ENCODE measurements at regions not wholly inside any gene's neighbourhood (a gene's known extent, or its start where the extent isn't known, plus 50 kb on each side); places are given as distances from the start of the nearest gene placed in this dataset.

DNA sequence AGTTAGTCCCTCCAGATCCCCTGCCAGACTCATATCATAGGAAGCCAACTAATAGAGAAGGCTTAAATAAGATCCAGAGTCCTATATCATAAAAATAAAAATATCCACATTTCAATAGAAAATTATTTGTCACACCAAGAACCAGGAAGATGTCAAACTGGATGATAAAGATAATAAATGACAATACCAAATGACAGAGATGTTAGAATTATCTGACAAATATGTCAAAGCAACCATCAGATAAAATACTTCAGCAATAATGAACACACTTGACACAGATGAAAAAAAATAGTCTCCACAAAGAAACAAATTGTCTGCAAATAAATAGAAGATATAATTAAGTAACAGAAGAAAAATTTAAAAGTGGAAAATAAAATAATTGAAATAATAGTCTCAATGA lies 300.7 kb upstream of the FTMT start:
- H3K27ac ChIP-seq: no peak overlapping the region
- intact Hi-C loops (cut with DNase I): no loop called here
- no peak overlapping the region for H3K4me3 ChIP-seq (replicated peaks in 1 of 3)
- H3K4me1 ChIP-seq: no peaks in the 10 kb centered on the region
- no peak for DNase-seq
- TF ChIP-seq POLR2A (IDR thresholded peaks at IDR 0.05): no peak
- TF ChIP-seq CTCF (IDR thresholded peaks at IDR 0.05): no peak
- no peaks in the 10 kb centered on the region for H3K27me3 ChIP-seq
- H3K36me3 ChIP-seq: no peaks in the 10 kb centered on the region
- H3K9me3 ChIP-seq: no peaks in the 10 kb centered on the region

DNA sequence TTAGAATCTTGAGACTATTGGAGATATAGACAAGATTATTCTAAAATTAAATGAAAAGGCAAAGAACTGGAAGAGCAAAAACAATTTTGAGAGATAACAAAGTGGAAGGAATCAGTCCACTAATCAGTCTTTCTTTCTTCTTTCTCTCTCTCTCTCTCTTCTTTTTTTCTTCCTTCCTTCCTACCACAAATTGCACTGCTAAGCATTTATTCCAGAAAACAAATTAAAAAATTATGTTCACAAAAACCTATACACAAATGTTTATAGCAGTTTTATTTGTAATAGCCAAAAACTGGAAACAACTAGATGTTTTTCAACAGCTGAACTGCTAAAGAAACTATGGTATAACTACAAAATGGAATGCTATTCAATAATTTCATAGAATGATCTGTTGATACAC lies 291.9 kb upstream of the FTMT start:
- Histone ChIP-seq H3K36me3 (no peaks in the 10 kb centered on the region), H3K27me3 (no peaks in the 10 kb centered on the region), H3K9me3 (no peaks in the 10 kb centered on the region), H3K4me3 (replicated peaks in 1 of 3) (no peak overlapping the region), H3K4me1 (no peaks in the 10 kb centered on the region), H3K27ac (no peak overlapping the region)
- intact Hi-C loops (cut with DNase I): no loop called here
- TF ChIP-seq CTCF (IDR thresholded peaks at IDR 0.05) (no peak), POLR2A (IDR thresholded peaks at IDR 0.05) (no peak)
- no peak for DNase-seq

GRCh38 chr5:121572061-121572460 lies 279.6 kb upstream of the FTMT start:
- WGBS, 2 donors: 87% methylated on average over 1 of the region's 1 CpG
- no peak for TF ChIP-seq POLR2A (IDR thresholded peaks at IDR 0.05)
- no peak for TF ChIP-seq CTCF (IDR thresholded peaks at IDR 0.05)
- no peak for DNase-seq

DNA sequence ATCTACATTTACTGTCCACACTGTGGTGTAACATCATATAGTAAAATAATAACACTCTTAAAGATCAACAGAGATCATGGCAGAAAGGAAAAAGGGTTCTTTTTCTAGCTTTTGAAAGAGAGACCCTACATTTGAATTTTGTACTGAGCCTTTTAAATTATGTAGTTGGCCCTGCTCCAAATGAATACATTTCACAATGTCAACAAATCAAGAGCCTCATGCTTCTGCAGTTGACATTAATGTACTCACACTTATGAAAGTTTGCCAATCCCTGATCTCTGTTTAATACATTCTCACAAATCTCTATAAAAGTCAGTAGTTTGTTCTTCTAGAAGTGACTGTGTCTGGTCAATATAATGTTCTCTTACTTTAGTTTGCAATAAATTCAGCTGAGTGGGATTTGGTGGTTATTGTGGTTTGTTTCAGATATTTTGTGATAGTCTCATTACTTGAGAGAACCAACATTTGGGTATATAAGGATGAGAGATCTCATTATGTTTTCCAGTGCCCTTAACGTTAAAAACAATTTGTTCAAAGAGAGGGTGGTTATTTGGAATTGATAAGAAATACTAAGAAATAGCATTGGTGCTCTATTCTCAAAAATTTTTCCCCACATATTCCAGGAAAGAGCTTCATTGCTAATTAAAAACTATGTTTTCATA lies 277.8 kb upstream of the FTMT start:
- WGBS, 2 donors: 72 to 78% methylated on average over 1 of the region's 1 CpG
- no peaks in the 10 kb centered on the region for H3K4me1 ChIP-seq
- no peaks in the 10 kb centered on the region for H3K9me3 ChIP-seq
- H3K27me3 ChIP-seq: no peaks in the 10 kb centered on the region
- H3K36me3 ChIP-seq: no peaks in the 10 kb centered on the region
- TF ChIP-seq POLR2A (IDR thresholded peaks at IDR 0.05): no peak
- TF ChIP-seq CTCF (IDR thresholded peaks at IDR 0.05): no peak
- intact Hi-C loops (cut with DNase I): no loop called here
- no peak overlapping the region for H3K4me3 ChIP-seq (replicated peaks in 1 of 3)
- no peak for DNase-seq
- H3K27ac ChIP-seq: no peak overlapping the region

More at GRCh38 chr5:121572061-121572460, 279.6 kb upstream of the FTMT start:
- Histone ChIP-seq H3K4me1 (no peaks in the 10 kb centered on the region), H3K27ac (no peak overlapping the region), H3K4me3 (replicated peaks in 1 of 3) (no peak overlapping the region), H3K27me3 (no peaks in the 10 kb centered on the region), H3K36me3 (no peaks in the 10 kb centered on the region), H3K9me3 (no peaks in the 10 kb centered on the region)
- intact Hi-C loops (cut with DNase I): no loop called here

DNA sequence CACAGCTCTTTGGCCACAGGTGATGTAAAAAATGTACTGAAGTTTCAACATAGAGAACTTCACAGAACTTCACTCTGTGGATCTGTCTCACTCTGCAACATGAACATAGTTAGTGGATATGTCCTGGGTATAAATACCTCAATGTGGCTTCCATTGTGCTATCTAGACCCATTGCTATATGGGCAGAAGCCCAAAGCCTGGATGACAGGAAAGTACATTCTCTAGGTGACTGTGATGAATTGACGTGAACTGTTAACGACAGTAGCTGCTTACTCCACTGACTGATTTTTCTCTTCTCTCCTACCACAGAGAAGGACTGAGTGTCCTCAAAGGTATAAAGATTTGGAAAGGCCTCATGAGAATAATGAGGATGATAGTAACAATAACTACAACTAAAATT lies 270.1 kb upstream of the FTMT start:
- no peak overlapping the region for H3K27ac ChIP-seq
- no peak for DNase-seq
- no peak overlapping the region for H3K4me3 ChIP-seq (replicated peaks in 1 of 3)
- H3K27me3 ChIP-seq: no peaks in the 10 kb centered on the region
- no peak for TF ChIP-seq POLR2A (IDR thresholded peaks at IDR 0.05)
- TF ChIP-seq CTCF (IDR thresholded peaks at IDR 0.05): no peak
- H3K4me1 ChIP-seq: no peaks in the 10 kb centered on the region
- H3K9me3 ChIP-seq: no peaks in the 10 kb centered on the region
- H3K36me3 ChIP-seq: no peaks in the 10 kb centered on the region
- intact Hi-C loops (cut with DNase I): no loop called here
- 91 to 97% methylated on average over 2 of the region's 2 CpGs for WGBS, 2 donors

Data from thyroid gland (tissue), 4 donors.